ENCODE measurements at regions not wholly inside any gene's neighbourhood (a gene's known extent, or its start where the extent isn't known, plus 50 kb on each side); places are given as distances from the start of the nearest gene placed in this dataset.
A peak's percentile ranks its signal among the peaks of the same experiment; 100 is the strongest.

GRCh38 chr2:120864981-120865380 is 129.3 kb downstream of the GLI2 start:
- no peak for TF ChIP-seq CTCF (conservative IDR thresholded peaks at IDR 0.05; ENCODE audit: low read depth, low read length)
- no peak for DNase-seq (ENCODE audit: low read depth)
- H3K4me3 ChIP-seq (ENCODE audit: low read depth, low read length): no peak overlapping the region

GRCh38 chr2:120865656-120866055 is 130.0 kb downstream of the GLI2 start:
- no peak for DNase-seq (ENCODE audit: low read depth)
- H3K4me3 ChIP-seq (ENCODE audit: low read depth, low read length): no peak overlapping the region
- no peak for TF ChIP-seq CTCF (conservative IDR thresholded peaks at IDR 0.05; ENCODE audit: low read depth, low read length)

GRCh38 chr2:120866071-120866470 is 130.4 kb downstream of the GLI2 start:
- no peak for TF ChIP-seq CTCF (conservative IDR thresholded peaks at IDR 0.05; ENCODE audit: low read depth, low read length)
- no peak for DNase-seq (ENCODE audit: low read depth)
- H3K4me3 ChIP-seq (ENCODE audit: low read depth, low read length): no peak overlapping the region

GRCh38 chr2:120866483-120867140 is 130.9 kb downstream of the GLI2 start:
- peak overlapping the region; percentile 50 for H3K4me3 ChIP-seq (ENCODE audit: low read depth, low read length)
- DNase-seq (ENCODE audit: low read depth): no peak
- no peak for TF ChIP-seq CTCF (conservative IDR thresholded peaks at IDR 0.05; ENCODE audit: low read depth, low read length)

- no peak for TF ChIP-seq CTCF (conservative IDR thresholded peaks at IDR 0.05; ENCODE audit: low read depth, low read length)
- peak overlapping the region; percentile 50 for H3K4me3 ChIP-seq (ENCODE audit: low read depth, low read length)
- no peak for DNase-seq (ENCODE audit: low read depth)
Observed at GRCh38 chr2:120867290-120868241, 131.9 kb downstream of the GLI2 start.

- no peak overlapping the region for H3K4me3 ChIP-seq (ENCODE audit: low read depth, low read length)
- DNase-seq (ENCODE audit: low read depth): no peak
- TF ChIP-seq CTCF (conservative IDR thresholded peaks at IDR 0.05; ENCODE audit: low read depth, low read length): no peak
Observed at GRCh38 chr2:120868366-120868765, 132.7 kb downstream of the GLI2 start.

All from epithelial cell of proximal tubule (primary cell).